HepG2 (cell line): ENCODE measurements at regions not wholly inside any gene's neighbourhood (a gene's known extent, or its start where the extent isn't known, plus 50 kb on each side); places are given as distances from the start of the nearest gene placed in this dataset.

Experiments used
- ATAC-seq: fragments of 200-7000 bp; cut with Tn5 transposase; 3 replicates; pipeline ENCODE4 v1.9.1; 2020; ENCODE audit warnings: mild to moderate bottlenecking, moderate library complexity
- BruUV-seq: library from RNA; stranded (reverse); fragments of 400-500 nt; replicated peaks from 2 replicates; lab custom pipeline; 2021; lab: Mats Ljungman, UMichigan
- CTCF ChIA-PET: fragments of 300-600 bp; formaldehyde crosslinking; extraction: SDS; loops from one replicate; lab custom pipeline; 2021; ENCODE audit warnings: low total read pairs, inconsistent platforms, low intra/inter-chr PET ratio; lab: Yijun Ruan, JAX
- POLR2A ChIA-PET: fragments of 350-600 bp; sonication (Branson Sonifier 250); formaldehyde crosslinking; loops from one replicate; lab custom pipeline; 2020; ENCODE audit warnings: antibody characterized with exemption, inconsistent platforms; lab: Yijun Ruan, JAX
- DNase-seq: peaks from one replicate; pipeline ENCODE4 v3.0.0-alpha.2; 2015; ENCODE audit warnings: low spot score
- FAIRE-seq: peaks from 3 replicates; lab custom pipeline; 2011; peaks lifted over from hg19 to GRCh38; lab: Jason Lieb, UNC
- H2AFZ ChIP-seq: one replicate; pipeline ENCODE4 v1.6.1; 2011; ENCODE audit warnings: low read length, inconsistent platforms
- H3K27ac ChIP-seq: fragments of 300-600 bp; 3 replicates; pipeline ENCODE4 v1.8.0; 2011; ENCODE audit warnings: mixed run types, mild to moderate bottlenecking, mixed read lengths, low read length, inconsistent platforms; ENCODE audit not compliant: insufficient read depth; ENCODE audit errors: extremely low read length
- H3K27me3 ChIP-seq, 2 experiments: fragments of 200-600 bp in 1 of 2; 2 replicates in 1 of 2; 3 replicates in 1 of 2; pipeline versions ENCODE4 v1.6.0 to v1.8.0; 2011; ENCODE audit warnings: low read length in 2 of 2, mild to moderate bottlenecking in 2 of 2, moderate library complexity in 2 of 2, inconsistent platforms in 1 of 2; ENCODE audit not compliant: insufficient read depth in 2 of 2, control insufficient read depth in 1 of 2
- H3K36me3 ChIP-seq, 2 experiments: fragments of 200-600 bp in 1 of 2; replicated peaks in 1 of 2; 2 replicates in 1 of 2; 3 replicates in 1 of 2; pipeline versions ENCODE4 v1.5.1 to v1.8.0; 2011; ENCODE audit warnings: low read length in 2 of 2, inconsistent platforms in 1 of 2; ENCODE audit not compliant: insufficient read depth in 2 of 2, control insufficient read depth in 1 of 2
- H3K4me1 ChIP-seq: 2 replicates; pipeline ENCODE4 v1.5.1; 2012; ENCODE audit warnings: low read length, inconsistent platforms; ENCODE audit not compliant: insufficient read depth
- H3K4me2 ChIP-seq: 2 replicates; pipeline ENCODE4 v1.6.0; 2011; ENCODE audit warnings: low read depth, low read length, inconsistent platforms
- H3K4me3 ChIP-seq, 3 experiments: fragments of 200-600 bp in 1 of 3; sonication (generic), shearing (Covaris generic) in 1 of 3; replicated peaks in 1 of 3; 2 replicates each; pipeline ENCODE4 v1.5.1; 2011 to 2016; ENCODE audit warnings: low read length in 3 of 3, inconsistent platforms in 2 of 3, low read depth in 2 of 3, mild to moderate bottlenecking in 2 of 3, control low read depth in 1 of 3, mixed read lengths in 1 of 3; ENCODE audit not compliant: insufficient read depth in 1 of 3
- H3K79me2 ChIP-seq: one replicate; pipeline ENCODE4 v1.6.1; 2011; ENCODE audit warnings: low read length, inconsistent platforms; ENCODE audit not compliant: insufficient read depth
- H3K9ac ChIP-seq: 2 replicates; pipeline ENCODE4 v1.6.0; 2011; ENCODE audit warnings: mild to moderate bottlenecking, low read depth, low read length, inconsistent platforms; ENCODE audit not compliant: insufficient read depth
- H3K9me3 ChIP-seq: 2 replicates; pipeline ENCODE4 v1.5.1; 2012; ENCODE audit warnings: mild to moderate bottlenecking, low read length
- H4K20me1 ChIP-seq: 2 replicates; pipeline ENCODE4 v1.6.0; 2011; ENCODE audit warnings: inconsistent platforms, mild to moderate bottlenecking, low read length, moderate library complexity; ENCODE audit not compliant: insufficient read depth
- ARHGAP35 ChIP-seq: sonication (generic); formaldehyde crosslinking; IDR thresholded peaks from 2 replicates; pipeline ENCODE4 v1.9.0; 2022; ENCODE audit warnings: mild to moderate bottlenecking, inconsistent platforms, moderate library complexity, missing genetic modification reagents, borderline replicate concordance
- ARNT ChIP-seq: fragments of 450-650 bp; IDR thresholded peaks from 2 replicates; pipeline ENCODE4 v1.6.1; 2017
- CBX2 ChIP-seq, 2 experiments: fragments of 200-600 bp in 1 of 2; sonication (generic); formaldehyde crosslinking in 1 of 2; IDR thresholded peaks; 2 replicates each; pipeline versions ENCODE4 v1.7.0 to v1.8.1; 2018 to 2022; ENCODE audit warnings: low read depth in 2 of 2, low read length in 1 of 2, mild to moderate bottlenecking in 1 of 2, missing genetic modification reagents in 1 of 2
- GABPA ChIP-seq, 2 experiments: IDR thresholded peaks; 2 replicates each; pipeline ENCODE4 v1.6.1; 2011 to 2016; ENCODE audit warnings: low read depth in 2 of 2, low read length in 1 of 2, missing biosample characterization in 1 of 2, missing genetic modification characterization in 1 of 2
- JUN ChIP-seq: sonication (generic); formaldehyde crosslinking; IDR thresholded peaks from 2 replicates; pipeline ENCODE4 v1.4.0; 2020; ENCODE audit warnings: mild to moderate bottlenecking, missing genetic modification reagents
- KDM6A ChIP-seq: IDR thresholded peaks from 2 replicates; pipeline ENCODE4 v1.6.1; 2016; ENCODE audit warnings: low read depth
- KLF6 ChIP-seq: IDR thresholded peaks from 2 replicates; pipeline ENCODE4 v1.8.0; 2016; ENCODE audit warnings: missing biosample characterization, missing genetic modification reagents
- MEF2D ChIP-seq: sonication (generic); formaldehyde crosslinking; IDR thresholded peaks from 2 replicates; pipeline ENCODE4 v1.5.1; 2020; ENCODE audit warnings: mild to moderate bottlenecking, missing genetic modification reagents
- NR0B2 ChIP-seq: sonication (generic); formaldehyde crosslinking; IDR thresholded peaks from 2 replicates; pipeline ENCODE4 v1.4.0; 2020; ENCODE audit warnings: mild to moderate bottlenecking, missing genetic modification reagents
- RELA ChIP-seq: sonication (generic); formaldehyde crosslinking; IDR thresholded peaks from 2 replicates; pipeline ENCODE4 v1.4.0; 2020; ENCODE audit warnings: missing genetic modification reagents
- SP4 ChIP-seq: sonication (generic); formaldehyde crosslinking; IDR thresholded peaks from 2 replicates; pipeline ENCODE4 v1.8.1; 2023; ENCODE audit warnings: mild to moderate bottlenecking, missing genetic modification reagents
- SRY ChIP-seq: sonication (generic); formaldehyde crosslinking; IDR thresholded peaks from 2 replicates; pipeline ENCODE4 v1.8.0; 2022; ENCODE audit warnings: mild to moderate bottlenecking, missing genetic modification reagents
- STAT5B ChIP-seq: sonication (generic); formaldehyde crosslinking; IDR thresholded peaks from 2 replicates; pipeline ENCODE4 v1.4.0; 2020; ENCODE audit warnings: missing genetic modification reagents
- ZFP36L2 ChIP-seq: sonication (generic); formaldehyde crosslinking; IDR thresholded peaks from 2 replicates; pipeline ENCODE4 v1.4.0; 2020; ENCODE audit warnings: missing genetic modification reagents
- ZMYM4 ChIP-seq: sonication (generic); formaldehyde crosslinking; IDR thresholded peaks from 2 replicates; pipeline ENCODE4 v1.8.1; 2023; ENCODE audit warnings: mild to moderate bottlenecking, missing genetic modification reagents
- ZNF383 ChIP-seq: sonication (generic); formaldehyde crosslinking; IDR thresholded peaks from 2 replicates; pipeline ENCODE4 v1.4.0; 2020; ENCODE audit warnings: missing genetic modification reagents, mild to moderate bottlenecking, borderline replicate concordance
- ZNF552 ChIP-seq: sonication (generic); formaldehyde crosslinking; IDR thresholded peaks from 2 replicates; pipeline ENCODE4 v1.9.0; 2022; ENCODE audit warnings: missing genetic modification reagents, mild to moderate bottlenecking, borderline replicate concordance
- ZNF788 ChIP-seq: sonication (generic); formaldehyde crosslinking; IDR thresholded peaks from 2 replicates; pipeline ENCODE4 v1.5.0; 2020; ENCODE audit warnings: mild to moderate bottlenecking, missing genetic modification reagents, borderline replicate concordance
- ZNF790 ChIP-seq: sonication (generic); formaldehyde crosslinking; IDR thresholded peaks from 2 replicates; pipeline ENCODE4 v1.8.0; 2022; ENCODE audit warnings: missing genetic modification reagents, mild to moderate bottlenecking, borderline replicate concordance
- ZNF878 ChIP-seq: sonication (generic); formaldehyde crosslinking; IDR thresholded peaks from 2 replicates; pipeline ENCODE4 v1.8.1; 2023; ENCODE audit warnings: mild to moderate bottlenecking, missing genetic modification reagents, moderate library complexity
- ZNF891 ChIP-seq: sonication (generic); formaldehyde crosslinking; IDR thresholded peaks from 2 replicates; pipeline ENCODE4 v1.5.0; 2020; ENCODE audit warnings: mild to moderate bottlenecking, missing genetic modification reagents
- WGBS: methylation state at CpG from one replicate; pipeline ENCODE4 v1.1.6; 2017; ENCODE audit warnings: low lambda C conversion rate; 5-methylcytosine and 5-hydroxymethylcytosine counted together
- in situ Hi-C: cut with HindIII; loops from 2 replicates; pipeline ENCODE4 v1.10.0; 2017; ENCODE audit warnings: low pct_unique_long_range_greater_than_20kb; ENCODE audit not compliant: extremely low pct_ligation_motif_present
- intact Hi-C: fragments of 100-400 bp; cut with micrococcal nuclease; formaldehyde crosslinking; loops from one replicate; pipeline ENCODE4 v1.10.0; 2022; ENCODE audit not compliant: unreplicated experiment

GRCh38 chr3:147472846-147473245 lies 63.7 kb downstream of the ZIC1 start:
- ChIA-PET CTCF (no interaction called here), POLR2A (no interaction called here)
- H3K36me3 ChIP-seq: no peaks in the 10 kb centered on the region
- TF ChIP-seq ZNF788 (CRISPR knock-in tag) (no peak), MEF2D (no peak), ZNF790 (no peak)
- no peaks in the 10 kb centered on the region for H3K27me3 ChIP-seq
- H4K20me1 ChIP-seq: no peaks in the 10 kb centered on the region
- no peak overlapping the region for H2AFZ ChIP-seq
- in situ Hi-C loops: no loop called here
- 0% methylated on average over 1 of the region's 1 CpG for WGBS
- intact Hi-C loops: no loop called here
- no peaks in the 10 kb centered on the region for H3K79me2 ChIP-seq
- no peak overlapping the region for H3K9ac ChIP-seq
- DNase-seq (no peak), FAIRE-seq (no peak), ATAC-seq (no peak)
- H3K27ac ChIP-seq: no peak overlapping the region
- BruUV-seq: no TSS peak
- no peaks in the 10 kb centered on the region for H3K9me3 ChIP-seq
- no peak overlapping the region for H3K4me2 ChIP-seq
- H3K4me3 ChIP-seq: no peak overlapping the region
- no peaks in the 10 kb centered on the region for H3K4me1 ChIP-seq

- in situ Hi-C loops (no loop called here), intact Hi-C loops (no loop called here)
- Histone ChIP-seq H3K9ac (no peak overlapping the region), H3K27ac (no peak overlapping the region), H4K20me1 (no peaks in the 10 kb centered on the region), H3K36me3 (no peaks in the 10 kb centered on the region), H3K9me3 (no peaks in the 10 kb centered on the region), H3K79me2 (no peaks in the 10 kb centered on the region), H3K4me1 (no peaks in the 10 kb centered on the region), H2AFZ (no peak overlapping the region), H3K27me3 (no peaks in the 10 kb centered on the region), H3K4me3 (no peak overlapping the region), H3K4me2 (no peak overlapping the region)
- whole genome bisulfite sequencing: 0% methylated on average over 1 of the region's 1 CpG
- no TSS peak for BruUV-seq
- ChIA-PET POLR2A (no interaction called here), CTCF (no interaction called here)
- no peak for TF ChIP-seq CBX2 (IDR thresholded peaks at IDR 0.05; ENCODE audit: low read depth, low read length)
- no peak for TF ChIP-seq CBX2 (CRISPR knock-in tag; IDR thresholded peaks at IDR 0.05; ENCODE audit: low read depth)
- TF ChIP-seq ARNT: no peak
- no peak for TF ChIP-seq STAT5B (CRISPR knock-in tag)
- TF ChIP-seq ZMYM4 (CRISPR knock-in tag): no peak
- no peak for TF ChIP-seq ZFP36L2 (CRISPR knock-in tag)
- no peak for TF ChIP-seq KLF6 (CRISPR knock-in tag)
- no peak for TF ChIP-seq GABPA (IDR thresholded peaks at IDR 0.05; ENCODE audit: low read depth, low read length)
- no peak for TF ChIP-seq GABPA (CRISPR knock-in tag; IDR thresholded peaks at IDR 0.05; ENCODE audit: low read depth)
- TF ChIP-seq KDM6A (CRISPR knock-in tag): no peak
- no peak for TF ChIP-seq SRY
- TF ChIP-seq SP4: no peak
- TF ChIP-seq ZNF891 (CRISPR knock-in tag): no peak
- TF ChIP-seq JUN (CRISPR knock-in tag): no peak
- TF ChIP-seq RELA (CRISPR knock-in tag): no peak
- TF ChIP-seq ZNF383: no peak
- TF ChIP-seq ZNF552: no peak
- no peak for TF ChIP-seq ARHGAP35
- no peak for TF ChIP-seq NR0B2 (CRISPR knock-in tag)
- no peak for TF ChIP-seq ZNF878 (CRISPR knock-in tag)
- ATAC-seq: no peak
- no peak for FAIRE-seq
- DNase-seq: no peak
Observed at GRCh38 chr3:147483145-147483544, 74.0 kb downstream of the ZIC1 start.
